Rectal smooth muscle tissue (tissue), 1 donor: ENCODE measurements at regions not wholly inside any gene's neighbourhood (a gene's known extent, or its start where the extent isn't known, plus 50 kb on each side); places are given as distances from the start of the nearest gene placed in this dataset.

Source experiments
- H3K27ac ChIP-seq: one replicate; pipeline ENCODE4 v1.7.0; 2013; ENCODE audit warnings: low read depth, low read length, inconsistent platforms
- H3K27me3 ChIP-seq: one replicate; pipeline ENCODE4 v1.7.0; 2013; ENCODE audit warnings: low read length; ENCODE audit not compliant: control insufficient read depth, insufficient read depth
- H3K36me3 ChIP-seq: one replicate; pipeline ENCODE4 v1.7.0; 2013; ENCODE audit warnings: low read length; ENCODE audit not compliant: control insufficient read depth, insufficient read depth
- H3K4me1 ChIP-seq: one replicate; pipeline ENCODE4 v1.7.0; 2013; ENCODE audit warnings: low read length; ENCODE audit not compliant: control insufficient read depth, insufficient read depth
- H3K4me3 ChIP-seq: one replicate; pipeline ENCODE4 v1.7.0; 2013; ENCODE audit warnings: low read length
- H3K9ac ChIP-seq: one replicate; pipeline ENCODE4 v1.7.0; 2013; ENCODE audit warnings: low read length

GRCh38 chr4:126446917-126447316 lies 1132.2 kb downstream of the FAT4 start:
- no peak overlapping the region for H3K4me3 ChIP-seq
- no peaks in the 10 kb centered on the region for H3K36me3 ChIP-seq
- no peaks in the 10 kb centered on the region for H3K27me3 ChIP-seq
- no peaks in the 10 kb centered on the region for H3K4me1 ChIP-seq
- H3K27ac ChIP-seq = no peak overlapping the region
- H3K9ac ChIP-seq = no peak overlapping the region

GRCh38 chr4:126448086-126448845 lies 1133.5 kb downstream of the FAT4 start:
- no peaks in the 10 kb centered on the region for H3K4me1 ChIP-seq
- H3K4me3 ChIP-seq = no peak overlapping the region
- no peaks in the 10 kb centered on the region for H3K36me3 ChIP-seq
- no peaks in the 10 kb centered on the region for H3K27me3 ChIP-seq
- H3K9ac ChIP-seq = no peak overlapping the region
- no peak overlapping the region for H3K27ac ChIP-seq

- no peaks in the 10 kb centered on the region for H3K4me1 ChIP-seq
- no peak overlapping the region for H3K9ac ChIP-seq
- no peak overlapping the region for H3K4me3 ChIP-seq
- no peak overlapping the region for H3K27ac ChIP-seq
- H3K36me3 ChIP-seq = no peaks in the 10 kb centered on the region
- H3K27me3 ChIP-seq = no peaks in the 10 kb centered on the region
These were observed 1136.6 kb downstream of the FAT4 start for GRCh38 chr4:126451237-126451873.

- H3K4me3 ChIP-seq = no peak overlapping the region
- no peaks in the 10 kb centered on the region for H3K36me3 ChIP-seq
- no peak overlapping the region for H3K9ac ChIP-seq
- H3K27ac ChIP-seq = no peak overlapping the region
- H3K27me3 ChIP-seq = no peaks in the 10 kb centered on the region
- no peaks in the 10 kb centered on the region for H3K4me1 ChIP-seq
These were observed 1141.1 kb downstream of the FAT4 start for GRCh38 chr4:126455865-126456264.

GRCh38 chr4:126458993-126459392 lies 1144.2 kb downstream of the FAT4 start:
- no peaks in the 10 kb centered on the region for H3K4me1 ChIP-seq
- no peak overlapping the region for H3K27ac ChIP-seq
- H3K36me3 ChIP-seq = no peaks in the 10 kb centered on the region
- no peak overlapping the region for H3K4me3 ChIP-seq
- H3K9ac ChIP-seq = no peak overlapping the region
- no peaks in the 10 kb centered on the region for H3K27me3 ChIP-seq

- H3K27me3 ChIP-seq = no peaks in the 10 kb centered on the region
- no peaks in the 10 kb centered on the region for H3K36me3 ChIP-seq
- no peak overlapping the region for H3K4me3 ChIP-seq
- H3K9ac ChIP-seq = no peak overlapping the region
- no peaks in the 10 kb centered on the region for H3K4me1 ChIP-seq
- H3K27ac ChIP-seq = no peak overlapping the region
These were observed 1150.6 kb downstream of the FAT4 start for GRCh38 chr4:126465341-126465740.

- no peak overlapping the region for H3K27ac ChIP-seq
- H3K9ac ChIP-seq = no peak overlapping the region
- no peaks in the 10 kb centered on the region for H3K27me3 ChIP-seq
- no peak overlapping the region for H3K4me3 ChIP-seq
- no peaks in the 10 kb centered on the region for H3K4me1 ChIP-seq
- no peaks in the 10 kb centered on the region for H3K36me3 ChIP-seq
These were observed 1152.1 kb downstream of the FAT4 start for GRCh38 chr4:126466848-126467247.

- no peaks in the 10 kb centered on the region for H3K4me1 ChIP-seq
- H3K9ac ChIP-seq = no peak overlapping the region
- no peak overlapping the region for H3K27ac ChIP-seq
- no peaks in the 10 kb centered on the region for H3K27me3 ChIP-seq
- H3K36me3 ChIP-seq = no peaks in the 10 kb centered on the region
- no peak overlapping the region for H3K4me3 ChIP-seq
These were observed 1153.4 kb downstream of the FAT4 start for GRCh38 chr4:126468144-126468543.

- Histone ChIP-seq H3K36me3 (no peaks in the 10 kb centered on the region), H3K27me3 (no peaks in the 10 kb centered on the region), H3K4me3 (no peak overlapping the region)
These were observed 1156.1 kb downstream of the FAT4 start for GRCh38 chr4:126470862-126471261.

GRCh38 chr4:126475730-126476129 lies 1157.0 kb upstream of the INTU start:
- Histone ChIP-seq H3K27ac (no peak overlapping the region), H3K27me3 (no peaks in the 10 kb centered on the region), H3K9ac (no peak overlapping the region), H3K4me3 (no peak overlapping the region), H3K4me1 (no peaks in the 10 kb centered on the region), H3K36me3 (no peaks in the 10 kb centered on the region)

More at GRCh38 chr4:126470862-126471261, 1156.1 kb downstream of the FAT4 start:
- H3K9ac ChIP-seq = no peak overlapping the region
- H3K27ac ChIP-seq = no peak overlapping the region
- no peaks in the 10 kb centered on the region for H3K4me1 ChIP-seq

GRCh38 chr4:126479709-126480108 lies 1153.0 kb upstream of the INTU start:
- Histone ChIP-seq H3K4me1 (no peaks in the 10 kb centered on the region), H3K27me3 (no peaks in the 10 kb centered on the region), H3K36me3 (no peaks in the 10 kb centered on the region), H3K4me3 (no peak overlapping the region), H3K27ac (no peak overlapping the region), H3K9ac (no peak overlapping the region)

- Histone ChIP-seq H3K27me3 (no peaks in the 10 kb centered on the region), H3K4me3 (no peak overlapping the region), H3K36me3 (no peaks in the 10 kb centered on the region), H3K9ac (no peak overlapping the region), H3K4me1 (no peaks in the 10 kb centered on the region), H3K27ac (no peak overlapping the region)
These were observed 1150.4 kb upstream of the INTU start for GRCh38 chr4:126482311-126482710.

GRCh38 chr4:126486377-126486776 lies 1146.4 kb upstream of the INTU start:
- no peaks in the 10 kb centered on the region for H3K4me1 ChIP-seq

More at GRCh38 chr4:126486377-126486776, 1146.4 kb upstream of the INTU start:
- Histone ChIP-seq H3K4me3 (no peak overlapping the region), H3K9ac (no peak overlapping the region), H3K27me3 (no peaks in the 10 kb centered on the region), H3K36me3 (no peaks in the 10 kb centered on the region), H3K27ac (no peak overlapping the region)
